GM03348 (cell line): ENCODE measurements at regions not wholly inside any gene's neighbourhood (a gene's known extent, or its start where the extent isn't known, plus 50 kb on each side); places are given as distances from the start of the nearest gene placed in this dataset.

Experiments used
- DNase-seq: peaks from one replicate; pipeline ENCODE4 v3.0.0; 2012; ENCODE audit warnings: low spot score

GRCh38 chr10:131691481-131692090, 209.2 kb upstream of the PPP2R2D start:
- no peak for DNase-seq

GRCh38 chr10:131692176-131692575, 208.6 kb upstream of the PPP2R2D start:
- DNase-seq = no peak

- DNase-seq = no peak
These were observed 208.0 kb upstream of the PPP2R2D start for GRCh38 chr10:131692686-131693334.

GRCh38 chr10:131693766-131694165, 207.0 kb upstream of the PPP2R2D start:
- no peak for DNase-seq

GRCh38 chr10:131694168-131694780, 206.5 kb upstream of the PPP2R2D start:
- DNase-seq = no peak

GRCh38 chr10:131694781-131695495, 205.9 kb upstream of the PPP2R2D start:
- no peak for DNase-seq

- no peak for DNase-seq
These were observed 205.2 kb upstream of the PPP2R2D start for GRCh38 chr10:131695496-131696165.

GRCh38 chr10:131697476-131698128, 203.2 kb upstream of the PPP2R2D start:
- DNase-seq = no peak

GRCh38 chr10:131698232-131698631, 202.6 kb upstream of the PPP2R2D start:
- DNase-seq = no peak

GRCh38 chr10:131698986-131699385, 201.8 kb upstream of the PPP2R2D start:
- no peak for DNase-seq

- DNase-seq = no peak
These were observed 200.8 kb upstream of the PPP2R2D start for GRCh38 chr10:131700032-131700431.

- no peak for DNase-seq
These were observed 200.3 kb upstream of the PPP2R2D start for GRCh38 chr10:131700506-131700905.

GRCh38 chr10:131701131-131701947, 199.5 kb upstream of the PPP2R2D start:
- DNase-seq = no peak

- DNase-seq = no peak
These were observed 198.1 kb upstream of the PPP2R2D start for GRCh38 chr10:131702531-131703356.

GRCh38 chr10:131703541-131703940, 197.3 kb upstream of the PPP2R2D start:
- no peak for DNase-seq

- no peak for DNase-seq
These were observed 196.9 kb upstream of the PPP2R2D start for GRCh38 chr10:131703941-131704340.

- no peak for DNase-seq
These were observed 194.3 kb upstream of the PPP2R2D start for GRCh38 chr10:131706476-131706875.

GRCh38 chr10:131706952-131707351, 193.9 kb upstream of the PPP2R2D start:
- DNase-seq = no peak

GRCh38 chr10:131708225-131708880, 192.5 kb upstream of the PPP2R2D start:
- no peak for DNase-seq
